ENCODE measurements at regions not wholly inside any gene's neighbourhood (a gene's known extent, or its start where the extent isn't known, plus 50 kb on each side); places are given as distances from the start of the nearest gene placed in this dataset.

DNA sequence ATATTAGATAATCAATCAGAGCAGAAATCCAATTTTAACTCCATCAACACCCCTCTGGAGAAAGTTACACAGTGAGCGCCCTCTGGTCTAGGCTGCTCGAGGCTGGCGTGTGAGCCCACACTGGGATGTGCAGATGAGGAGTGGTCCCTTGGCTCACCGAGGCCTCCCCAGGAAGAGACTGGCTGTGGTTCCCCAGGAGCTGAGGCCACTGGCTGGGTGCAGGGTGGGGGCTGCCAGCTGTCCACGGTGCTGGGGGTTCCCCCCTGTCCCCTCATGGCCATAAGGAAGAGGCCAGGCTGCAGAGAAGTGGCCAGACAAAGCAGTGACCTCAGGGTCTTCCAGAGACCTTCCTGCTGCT lies 750.7 kb downstream of the BRD1 start:
- Histone ChIP-seq H3K27me3 (ENCODE audit: control insufficient read depth, insufficient read depth, low read length) (no peaks in the 10 kb centered on the region), H3K4me3 (ENCODE audit: low read depth, low read length) (no peak overlapping the region), H3K36me3 (ENCODE audit: control insufficient read depth, insufficient read depth, low read length) (no peaks in the 10 kb centered on the region)
- POLR2A ChIA-PET = no interaction called here
- TF ChIP-seq, protein P1, sequence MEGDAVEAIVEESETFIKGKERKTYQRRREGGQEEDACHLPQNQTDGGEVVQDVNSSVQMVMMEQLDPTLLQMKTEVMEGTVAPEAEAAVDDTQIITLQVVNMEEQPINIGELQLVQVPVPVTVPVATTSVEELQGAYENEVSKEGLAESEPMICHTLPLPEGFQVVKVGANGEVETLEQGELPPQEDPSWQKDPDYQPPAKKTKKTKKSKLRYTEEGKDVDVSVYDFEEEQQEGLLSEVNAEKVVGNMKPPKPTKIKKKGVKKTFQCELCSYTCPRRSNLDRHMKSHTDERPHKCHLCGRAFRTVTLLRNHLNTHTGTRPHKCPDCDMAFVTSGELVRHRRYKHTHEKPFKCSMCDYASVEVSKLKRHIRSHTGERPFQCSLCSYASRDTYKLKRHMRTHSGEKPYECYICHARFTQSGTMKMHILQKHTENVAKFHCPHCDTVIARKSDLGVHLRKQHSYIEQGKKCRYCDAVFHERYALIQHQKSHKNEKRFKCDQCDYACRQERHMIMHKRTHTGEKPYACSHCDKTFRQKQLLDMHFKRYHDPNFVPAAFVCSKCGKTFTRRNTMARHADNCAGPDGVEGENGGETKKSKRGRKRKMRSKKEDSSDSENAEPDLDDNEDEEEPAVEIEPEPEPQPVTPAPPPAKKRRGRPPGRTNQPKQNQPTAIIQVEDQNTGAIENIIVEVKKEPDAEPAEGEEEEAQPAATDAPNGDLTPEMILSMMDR (IDR thresholded peaks at IDR 0.05; ENCODE audit: insufficient read depth, low read depth, low read length) = no peak
- no peak for DNase-seq (ENCODE audit: low read depth)
- CTCF ChIA-PET = no interaction called here

DNA sequence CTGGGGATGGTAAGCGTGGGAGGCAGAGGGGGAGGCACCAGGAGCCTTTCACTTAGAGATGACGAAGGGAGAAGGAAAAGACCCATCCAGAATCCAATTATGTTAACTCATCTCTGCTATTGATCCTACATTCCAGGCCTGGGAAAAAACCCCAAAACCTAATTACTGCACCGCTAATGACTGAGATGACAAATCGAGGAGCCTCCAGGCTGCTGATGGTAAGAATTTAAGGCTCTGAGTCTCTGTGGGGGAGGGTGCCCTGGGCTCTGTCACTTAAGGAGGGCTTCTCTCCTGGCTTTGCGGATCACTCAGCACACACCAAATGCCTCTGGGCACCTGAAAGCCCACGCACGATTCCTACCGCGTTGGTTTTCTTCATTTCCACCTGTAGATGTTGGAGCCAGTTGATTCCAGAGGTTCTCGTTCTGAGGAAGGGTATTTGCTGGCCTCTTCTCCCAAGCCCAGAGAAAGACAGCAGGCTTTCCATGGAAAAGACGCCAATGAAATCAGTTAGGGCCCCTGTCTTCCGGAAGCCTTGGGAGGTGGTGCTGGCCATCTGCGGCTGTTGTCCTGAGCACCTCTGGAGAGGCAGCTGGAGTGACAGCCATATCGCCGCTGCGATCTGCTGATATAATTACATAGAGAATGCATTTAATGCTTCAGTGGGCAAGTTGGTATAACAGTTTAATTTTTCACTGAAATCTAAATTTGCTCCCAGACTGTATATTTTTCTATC lies 751.2 kb downstream of the BRD1 start:
- no peaks in the 10 kb centered on the region for H3K36me3 ChIP-seq (ENCODE audit: control insufficient read depth, insufficient read depth, low read length)
- no peak for DNase-seq (ENCODE audit: low read depth)
- ChIA-PET POLR2A (no interaction called here), CTCF (no interaction called here)
- H3K4me3 ChIP-seq (ENCODE audit: low read depth, low read length) = no peak overlapping the region
- TF ChIP-seq, protein P1 (IDR thresholded peaks at IDR 0.05; ENCODE audit: insufficient read depth, low read depth, low read length) = no peak
- H3K27me3 ChIP-seq (ENCODE audit: control insufficient read depth, insufficient read depth, low read length) = no peaks in the 10 kb centered on the region

DNA sequence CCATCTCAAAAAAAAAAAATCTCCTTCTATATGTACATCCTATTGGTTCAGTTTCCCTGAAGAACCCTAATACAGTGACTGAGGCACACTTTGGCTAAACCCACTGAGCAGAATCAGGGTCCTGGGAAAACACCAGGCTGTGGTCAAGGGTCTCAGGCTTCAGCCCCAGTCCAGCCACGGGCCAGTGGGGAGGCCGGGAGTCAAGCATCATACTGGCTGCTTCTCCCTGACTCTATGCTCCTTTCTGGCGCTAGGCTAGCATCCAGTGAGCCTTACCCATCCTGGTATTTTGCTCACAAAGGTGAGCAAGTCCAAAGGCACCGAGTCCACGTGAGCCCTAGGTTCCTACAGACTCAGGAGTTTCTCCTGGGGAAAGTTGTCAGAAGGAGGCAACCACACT lies 752.5 kb downstream of the BRD1 start:
- no peaks in the 10 kb centered on the region for H3K36me3 ChIP-seq (ENCODE audit: control insufficient read depth, insufficient read depth, low read length)
- ChIA-PET POLR2A (no interaction called here), CTCF (no interaction called here)
- H3K4me3 ChIP-seq (ENCODE audit: low read depth, low read length) = no peak overlapping the region
- no peak for DNase-seq (ENCODE audit: low read depth)
- no peaks in the 10 kb centered on the region for H3K27me3 ChIP-seq (ENCODE audit: control insufficient read depth, insufficient read depth, low read length)
- TF ChIP-seq, protein P1 (IDR thresholded peaks at IDR 0.05; ENCODE audit: insufficient read depth, low read depth, low read length) = no peak

DNA sequence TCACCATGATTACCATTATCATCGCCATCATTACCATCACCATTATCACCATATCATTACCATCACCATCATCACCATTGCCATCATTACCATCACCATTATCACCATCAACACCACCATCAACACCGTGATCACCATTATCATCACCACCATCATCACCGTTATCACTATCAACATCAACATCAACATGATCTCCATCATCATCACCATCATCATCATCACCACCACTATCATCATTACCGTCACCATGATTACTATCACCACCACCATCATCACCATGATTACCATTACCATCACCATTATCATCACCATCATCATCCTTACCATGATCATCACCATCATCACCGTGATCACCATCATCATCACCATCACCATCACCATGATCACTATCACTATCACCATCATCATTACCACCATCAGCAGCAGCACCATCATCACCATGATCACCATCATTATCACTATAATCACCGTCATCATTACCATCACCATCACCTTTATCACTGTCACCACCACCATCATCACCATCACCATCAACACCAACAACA lies 753.7 kb downstream of the BRD1 start:
- Histone ChIP-seq H3K4me3 (ENCODE audit: low read depth, low read length) (no peak overlapping the region), H3K27me3 (ENCODE audit: control insufficient read depth, insufficient read depth, low read length) (no peaks in the 10 kb centered on the region), H3K36me3 (ENCODE audit: control insufficient read depth, insufficient read depth, low read length) (no peaks in the 10 kb centered on the region)
- ChIA-PET CTCF (no interaction called here), POLR2A (no interaction called here)
- TF ChIP-seq, protein P1 (IDR thresholded peaks at IDR 0.05; ENCODE audit: insufficient read depth, low read depth, low read length) = no peak
- DNase-seq (ENCODE audit: low read depth) = no peak

DNA sequence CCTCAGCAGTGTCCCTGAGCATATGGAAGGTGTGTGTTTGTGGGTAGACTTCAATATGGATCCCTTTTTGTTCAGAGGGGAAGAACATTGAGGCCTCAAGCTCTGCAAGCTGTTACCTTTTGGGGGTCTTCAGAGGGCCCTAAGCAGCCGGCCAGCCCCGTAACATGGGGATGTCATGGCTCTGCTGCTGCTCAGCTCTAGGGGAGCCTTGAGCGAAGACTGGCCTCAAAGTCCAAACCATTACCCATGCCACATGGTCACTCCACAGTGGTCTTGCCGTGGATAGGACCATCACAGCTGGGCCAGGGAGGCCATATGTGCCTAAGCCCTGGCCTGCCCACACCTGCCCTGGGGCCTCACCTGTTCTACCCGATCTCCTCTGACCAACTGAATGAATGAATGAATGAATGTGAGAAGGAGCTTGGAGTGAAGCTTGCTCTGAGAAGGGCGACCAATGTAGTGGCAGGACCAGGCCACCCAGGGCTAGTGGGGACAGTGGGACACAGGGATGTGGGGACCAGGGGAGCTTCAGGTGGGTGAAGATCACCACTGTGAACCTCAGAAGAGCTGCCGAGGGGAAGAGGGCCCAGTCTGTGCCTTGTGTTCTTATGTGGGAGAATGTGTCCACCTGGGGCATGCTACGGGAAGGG lies 754.6 kb downstream of the BRD1 start:
- ChIA-PET CTCF (no interaction called here), POLR2A (no interaction called here)
- no peak for DNase-seq (ENCODE audit: low read depth)
- TF ChIP-seq, protein P1 (IDR thresholded peaks at IDR 0.05; ENCODE audit: insufficient read depth, low read depth, low read length) = no peak
- Histone ChIP-seq H3K4me3 (ENCODE audit: low read depth, low read length) (no peak overlapping the region), H3K36me3 (ENCODE audit: control insufficient read depth, insufficient read depth, low read length) (no peaks in the 10 kb centered on the region), H3K27me3 (ENCODE audit: control insufficient read depth, insufficient read depth, low read length) (no peaks in the 10 kb centered on the region)

All from BJ (cell line).